Liver (tissue), 8 donors: ENCODE measurements at regions not wholly inside any gene's neighbourhood (a gene's known extent, or its start where the extent isn't known, plus 50 kb on each side); places are given as distances from the start of the nearest gene placed in this dataset.
"Not testable (repeated sequence)": the region's sequence is repeated elsewhere in the genome, so short reads cannot be mapped to it uniquely, and the experiment has no call there.

Source experiments
- DNase-seq: peaks from one replicate; pipeline ENCODE4 v3.0.0-alpha.2; 2017; ENCODE audit warnings: low spot score
- H3K27ac ChIP-seq, 2 donors: one replicate each; pipeline ENCODE4 v1.7.0; 2013; ENCODE audit warnings: inconsistent platforms in 2 of 2, low read length in 2 of 2, control low read depth in 1 of 2, low read depth in 1 of 2, mild to moderate bottlenecking in 1 of 2
- H3K27me3 ChIP-seq, 4 donors: one replicate each; pipeline versions ENCODE4 v1.6.1 to v1.7.0; 2013; ENCODE audit warnings: low read length in 3 of 4, inconsistent platforms in 1 of 4, mild to moderate bottlenecking in 1 of 4, moderate library complexity in 1 of 4; ENCODE audit not compliant: control insufficient read depth in 4 of 4, insufficient read depth in 4 of 4
- H3K36me3 ChIP-seq, 4 donors: one replicate each; pipeline versions ENCODE4 v1.6.1 to v1.7.0; 2013; ENCODE audit warnings: low read length in 3 of 4, mild to moderate bottlenecking in 3 of 4, low read depth in 1 of 4, moderate library complexity in 1 of 4; ENCODE audit not compliant: control insufficient read depth in 4 of 4, insufficient read depth in 3 of 4
- H3K4me1 ChIP-seq, 4 donors: one replicate each; pipeline versions ENCODE4 v1.6.1 to v1.7.0; 2013; ENCODE audit warnings: low read length in 3 of 4, mild to moderate bottlenecking in 3 of 4, moderate library complexity in 1 of 4; ENCODE audit not compliant: control insufficient read depth in 4 of 4, insufficient read depth in 4 of 4
- H3K4me3 ChIP-seq, 3 donors: one replicate each; pipeline versions ENCODE4 v1.6.1 to v1.7.0; 2013; ENCODE audit warnings: low read length in 3 of 3, control low read depth in 1 of 3, low read depth in 1 of 3, mild to moderate bottlenecking in 1 of 3
- H3K9ac ChIP-seq, 2 donors: one replicate each; pipeline ENCODE4 v1.7.0; 2013; ENCODE audit warnings: low read length in 2 of 2, mild to moderate bottlenecking in 2 of 2, moderate library complexity in 2 of 2, control low read depth in 1 of 2, low read depth in 1 of 2
- H3K9me3 ChIP-seq, 4 donors: one replicate each; pipeline versions ENCODE4 v1.6.1 to v1.7.0; 2013; ENCODE audit warnings: low read length in 3 of 4; ENCODE audit not compliant: control insufficient read depth in 4 of 4
- EGR1 ChIP-seq, 2 donors: IDR thresholded peaks; 2 replicates each; pipeline ENCODE4 v1.6.1; 2016 to 2018; ENCODE audit warnings: antibody characterized with exemption in 2 of 2, low read depth in 2 of 2
- FOXA1 ChIP-seq: IDR thresholded peaks from 2 replicates; pipeline ENCODE4 v1.6.1; 2016; ENCODE audit warnings: antibody characterized with exemption
- FOXA2 ChIP-seq: IDR thresholded peaks from 2 replicates; pipeline ENCODE4 v1.6.1; 2016; ENCODE audit warnings: antibody characterized with exemption
- GABPA ChIP-seq, 2 donors: IDR thresholded peaks in 1 of 2; conservative IDR thresholded peaks in 1 of 2; 2 replicates each; pipeline ENCODE4 v1.6.1; 2016; ENCODE audit warnings: antibody characterized with exemption in 2 of 2, mild to moderate bottlenecking in 1 of 2, moderate library complexity in 1 of 2
- HNF4A ChIP-seq, 2 donors: conservative IDR thresholded peaks; 2 replicates each; pipeline ENCODE4 v1.6.1; 2016; ENCODE audit warnings: antibody characterized with exemption in 2 of 2, mild to moderate bottlenecking in 2 of 2
- HNF4G ChIP-seq: IDR thresholded peaks from 2 replicates; pipeline ENCODE4 v1.6.1; 2016; ENCODE audit warnings: antibody characterized with exemption
- NR2F2 ChIP-seq: IDR thresholded peaks from 2 replicates; pipeline ENCODE4 v1.6.1; 2016; ENCODE audit warnings: antibody characterized with exemption
- RAD21 ChIP-seq, 2 donors: IDR thresholded peaks; 2 replicates each; pipeline ENCODE4 v1.6.1; 2016; ENCODE audit warnings: antibody characterized with exemption in 2 of 2, mild to moderate bottlenecking in 2 of 2
- RXRA ChIP-seq, 2 donors: IDR thresholded peaks; 2 replicates each; pipeline ENCODE4 v1.6.1; 2017 to 2018; ENCODE audit warnings: antibody characterized with exemption in 2 of 2, mild to moderate bottlenecking in 1 of 2
- TAF1 ChIP-seq: conservative IDR thresholded peaks from 2 replicates; pipeline ENCODE4 v1.6.1; 2016; ENCODE audit warnings: antibody characterized with exemption, mild to moderate bottlenecking
- YY1 ChIP-seq: IDR thresholded peaks from 2 replicates; pipeline ENCODE4 v1.6.1; 2016; ENCODE audit warnings: antibody characterized with exemption, mild to moderate bottlenecking
- WGBS: extraction: QIAGEN DNeasy Blood & Tissue Kit; methylation state at CpG from one replicate; pipeline ENCODE4 v1.1.7; 2013; 5-methylcytosine and 5-hydroxymethylcytosine counted together
- TF ChIP-seq, protein P1 (sequence below): fragments of 150-350 bp; IDR thresholded peaks from 2 replicates; pipeline ENCODE4 v1.5.1; 2017; ENCODE audit warnings: improper control_type of control experiment, low read depth, low read length; ENCODE audit not compliant: missing input control
- TF ChIP-seq, protein P2 (sequence below): IDR thresholded peaks from 2 replicates; pipeline ENCODE4 v1.6.1; 2016; ENCODE audit warnings: antibody characterized with exemption
- TF ChIP-seq, protein P3 (sequence below): IDR thresholded peaks from 2 replicates; pipeline ENCODE4 v1.6.1; 2016; ENCODE audit warnings: antibody characterized with exemption
- TF ChIP-seq, protein P4 (sequence below): IDR thresholded peaks from 2 replicates; pipeline ENCODE4 v1.6.1; 2016; ENCODE audit warnings: antibody characterized with exemption, mild to moderate bottlenecking
- TF ChIP-seq, protein P5 (sequence below): IDR thresholded peaks from 2 replicates; pipeline ENCODE4 v1.6.1; 2016; ENCODE audit warnings: antibody characterized with exemption
- donor health status: healthy.
- donor health status: healthy.
- donor health status: healthy.
- donor health status: healthy.
- donor health status: healthy.

DNA sequence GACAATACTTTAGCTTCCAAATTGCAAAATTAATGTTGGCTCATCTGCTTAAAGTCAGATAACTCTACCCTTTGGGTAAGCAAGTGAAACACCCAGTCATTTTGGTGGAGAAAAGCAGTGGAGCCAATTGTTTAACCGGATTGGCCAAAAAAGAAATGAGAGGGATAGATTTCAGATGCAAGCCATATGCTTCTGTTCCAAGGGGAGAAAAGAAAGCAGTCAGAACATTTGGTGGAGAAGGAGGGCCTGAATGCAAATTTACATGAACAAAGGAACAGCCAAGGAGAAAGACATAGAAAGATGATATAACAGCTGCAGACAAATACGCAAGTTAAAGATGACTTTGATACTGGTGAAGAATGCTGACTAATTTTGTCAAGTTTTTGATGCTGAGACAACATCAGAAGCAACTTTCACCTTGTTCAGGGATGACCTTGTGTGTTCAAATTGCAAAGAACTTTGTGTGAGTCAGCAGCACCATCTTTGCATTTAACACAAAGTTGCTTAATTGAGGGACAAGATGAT, 173.1 kb downstream of the TGFB2 start:
- TF ChIP-seq FOXA1, result no peak
- TF ChIP-seq, protein P1, sequence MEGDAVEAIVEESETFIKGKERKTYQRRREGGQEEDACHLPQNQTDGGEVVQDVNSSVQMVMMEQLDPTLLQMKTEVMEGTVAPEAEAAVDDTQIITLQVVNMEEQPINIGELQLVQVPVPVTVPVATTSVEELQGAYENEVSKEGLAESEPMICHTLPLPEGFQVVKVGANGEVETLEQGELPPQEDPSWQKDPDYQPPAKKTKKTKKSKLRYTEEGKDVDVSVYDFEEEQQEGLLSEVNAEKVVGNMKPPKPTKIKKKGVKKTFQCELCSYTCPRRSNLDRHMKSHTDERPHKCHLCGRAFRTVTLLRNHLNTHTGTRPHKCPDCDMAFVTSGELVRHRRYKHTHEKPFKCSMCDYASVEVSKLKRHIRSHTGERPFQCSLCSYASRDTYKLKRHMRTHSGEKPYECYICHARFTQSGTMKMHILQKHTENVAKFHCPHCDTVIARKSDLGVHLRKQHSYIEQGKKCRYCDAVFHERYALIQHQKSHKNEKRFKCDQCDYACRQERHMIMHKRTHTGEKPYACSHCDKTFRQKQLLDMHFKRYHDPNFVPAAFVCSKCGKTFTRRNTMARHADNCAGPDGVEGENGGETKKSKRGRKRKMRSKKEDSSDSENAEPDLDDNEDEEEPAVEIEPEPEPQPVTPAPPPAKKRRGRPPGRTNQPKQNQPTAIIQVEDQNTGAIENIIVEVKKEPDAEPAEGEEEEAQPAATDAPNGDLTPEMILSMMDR, result no peak
- TF ChIP-seq, protein P2, sequence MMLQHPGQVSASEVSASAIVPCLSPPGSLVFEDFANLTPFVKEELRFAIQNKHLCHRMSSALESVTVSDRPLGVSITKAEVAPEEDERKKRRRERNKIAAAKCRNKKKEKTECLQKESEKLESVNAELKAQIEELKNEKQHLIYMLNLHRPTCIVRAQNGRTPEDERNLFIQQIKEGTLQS, result no peak
- no peak for TF ChIP-seq YY1
- TF ChIP-seq EGR1 (IDR thresholded peaks at IDR 0.05; ENCODE audit: low read depth in 2 of 2), result no peak
- DNase-seq, result no peak
- WGBS, result 87% methylated on average over 2 of the region's 2 CpGs

DNA sequence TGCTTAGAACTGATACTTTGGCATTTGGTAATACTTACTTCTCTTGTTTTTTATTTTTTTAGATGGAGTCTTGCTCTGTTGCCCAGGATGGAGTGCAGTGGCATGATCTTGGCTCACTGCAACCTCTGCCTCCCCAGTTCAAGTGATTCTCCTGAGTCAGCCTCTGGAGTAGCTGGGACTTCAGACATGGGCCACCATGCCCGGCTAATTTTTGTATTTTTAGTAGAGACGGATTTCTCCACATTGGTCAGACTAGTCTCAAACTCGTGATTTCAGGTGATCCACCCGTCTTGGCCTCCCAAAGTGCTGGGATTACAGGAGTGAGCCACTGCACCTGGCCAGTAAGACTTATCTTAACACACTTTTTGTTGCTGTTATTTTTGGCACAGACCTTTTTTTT, 175.5 kb downstream of the TGFB2 start:
- not testable (repeated sequence) for H3K9me3 ChIP-seq, H3K9ac ChIP-seq, H3K36me3 ChIP-seq, DNase-seq, H3K27me3 ChIP-seq, H3K4me3 ChIP-seq, H3K27ac ChIP-seq, H3K4me1 ChIP-seq
- WGBS, result 92% methylated on average over 4 of the region's 4 CpGs

More for the DNA sequence above, 173.1 kb downstream of the TGFB2 start:
- no peak overlapping the region for H3K9ac ChIP-seq
- no peaks in the 10 kb centered on the region for H3K27me3 ChIP-seq
- no peaks in the 10 kb centered on the region for H3K36me3 ChIP-seq
- H3K27ac ChIP-seq, result no peak overlapping the region
- H3K4me1 ChIP-seq, result no peaks in the 10 kb centered on the region
- no peaks in the 10 kb centered on the region for H3K9me3 ChIP-seq
- no peak overlapping the region for H3K4me3 ChIP-seq

DNA sequence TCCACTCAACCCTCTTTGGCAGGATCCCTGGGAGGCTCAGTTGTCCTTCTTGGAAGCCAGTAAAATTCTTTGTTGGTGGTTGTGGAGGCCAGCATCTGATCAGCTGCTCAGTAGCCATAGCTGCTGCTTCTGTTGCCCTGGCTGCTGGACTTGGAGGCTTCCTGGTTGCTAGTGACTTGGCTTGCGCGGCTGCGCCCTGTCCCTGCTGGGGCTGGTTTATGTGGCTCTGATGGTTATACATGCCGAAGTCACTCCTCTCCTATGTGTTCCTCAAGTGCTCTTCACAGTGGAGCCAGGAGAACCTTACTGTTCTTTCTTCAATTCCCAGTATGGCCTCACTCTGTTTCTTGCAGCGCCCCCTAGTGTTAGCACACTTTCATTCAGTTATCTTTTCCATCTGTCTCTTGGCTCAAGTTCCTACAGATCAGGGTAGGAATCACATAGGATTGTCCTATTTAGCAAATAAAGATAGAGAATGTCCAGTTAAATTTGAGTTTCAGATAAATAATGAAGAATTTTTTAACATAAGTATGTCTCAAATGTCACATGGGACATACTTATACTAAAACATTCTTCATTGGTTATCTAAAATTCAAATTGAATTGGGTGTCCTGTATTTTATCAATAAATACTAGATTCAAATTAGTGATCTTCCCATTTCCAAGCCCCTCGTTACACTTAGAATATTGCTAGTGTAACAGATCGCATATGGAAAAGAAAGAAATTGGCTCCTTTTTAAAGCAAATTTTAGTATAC, 176.5 kb downstream of the TGFB2 start:
- no peaks in the 10 kb centered on the region for H3K9me3 ChIP-seq
- no peak overlapping the region for H3K9ac ChIP-seq
- H3K4me1 ChIP-seq, result no peaks in the 10 kb centered on the region
- H3K27me3 ChIP-seq, result no peaks in the 10 kb centered on the region
- no peak overlapping the region for H3K4me3 ChIP-seq
- peak; percentile 48 for DNase-seq
- H3K27ac ChIP-seq, result no peak overlapping the region
- no peaks in the 10 kb centered on the region for H3K36me3 ChIP-seq
- WGBS, result 79% methylated on average over 7 of the region's 7 CpGs
- TF ChIP-seq, protein P3, sequence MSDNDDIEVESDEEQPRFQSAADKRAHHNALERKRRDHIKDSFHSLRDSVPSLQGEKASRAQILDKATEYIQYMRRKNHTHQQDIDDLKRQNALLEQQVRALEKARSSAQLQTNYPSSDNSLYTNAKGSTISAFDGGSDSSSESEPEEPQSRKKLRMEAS, result no peak
- TF ChIP-seq, protein P4, sequence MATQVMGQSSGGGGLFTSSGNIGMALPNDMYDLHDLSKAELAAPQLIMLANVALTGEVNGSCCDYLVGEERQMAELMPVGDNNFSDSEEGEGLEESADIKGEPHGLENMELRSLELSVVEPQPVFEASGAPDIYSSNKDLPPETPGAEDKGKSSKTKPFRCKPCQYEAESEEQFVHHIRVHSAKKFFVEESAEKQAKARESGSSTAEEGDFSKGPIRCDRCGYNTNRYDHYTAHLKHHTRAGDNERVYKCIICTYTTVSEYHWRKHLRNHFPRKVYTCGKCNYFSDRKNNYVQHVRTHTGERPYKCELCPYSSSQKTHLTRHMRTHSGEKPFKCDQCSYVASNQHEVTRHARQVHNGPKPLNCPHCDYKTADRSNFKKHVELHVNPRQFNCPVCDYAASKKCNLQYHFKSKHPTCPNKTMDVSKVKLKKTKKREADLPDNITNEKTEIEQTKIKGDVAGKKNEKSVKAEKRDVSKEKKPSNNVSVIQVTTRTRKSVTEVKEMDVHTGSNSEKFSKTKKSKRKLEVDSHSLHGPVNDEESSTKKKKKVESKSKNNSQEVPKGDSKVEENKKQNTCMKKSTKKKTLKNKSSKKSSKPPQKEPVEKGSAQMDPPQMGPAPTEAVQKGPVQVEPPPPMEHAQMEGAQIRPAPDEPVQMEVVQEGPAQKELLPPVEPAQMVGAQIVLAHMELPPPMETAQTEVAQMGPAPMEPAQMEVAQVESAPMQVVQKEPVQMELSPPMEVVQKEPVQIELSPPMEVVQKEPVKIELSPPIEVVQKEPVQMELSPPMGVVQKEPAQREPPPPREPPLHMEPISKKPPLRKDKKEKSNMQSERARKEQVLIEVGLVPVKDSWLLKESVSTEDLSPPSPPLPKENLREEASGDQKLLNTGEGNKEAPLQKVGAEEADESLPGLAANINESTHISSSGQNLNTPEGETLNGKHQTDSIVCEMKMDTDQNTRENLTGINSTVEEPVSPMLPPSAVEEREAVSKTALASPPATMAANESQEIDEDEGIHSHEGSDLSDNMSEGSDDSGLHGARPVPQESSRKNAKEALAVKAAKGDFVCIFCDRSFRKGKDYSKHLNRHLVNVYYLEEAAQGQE, result no peak
- TF ChIP-seq TAF1 (no peak), YY1 (no peak), RXRA (IDR thresholded peaks at IDR 0.05) (no peak), FOXA1 (no peak), RAD21 (IDR thresholded peaks at IDR 0.05) (peak; percentile 69 to 73), HNF4G (no peak), HNF4A (conservative IDR thresholded peaks at IDR 0.05) (no peak), NR2F2 (no peak), FOXA2 (no peak), GABPA (IDR thresholded peaks at IDR 0.05 in 1 of 2, conservative IDR thresholded peaks at IDR 0.05 in 1 of 2) (no peak)
- TF ChIP-seq, protein P2, result no peak
- TF ChIP-seq, protein P1, result peak; percentile 43
- TF ChIP-seq, protein P5, sequence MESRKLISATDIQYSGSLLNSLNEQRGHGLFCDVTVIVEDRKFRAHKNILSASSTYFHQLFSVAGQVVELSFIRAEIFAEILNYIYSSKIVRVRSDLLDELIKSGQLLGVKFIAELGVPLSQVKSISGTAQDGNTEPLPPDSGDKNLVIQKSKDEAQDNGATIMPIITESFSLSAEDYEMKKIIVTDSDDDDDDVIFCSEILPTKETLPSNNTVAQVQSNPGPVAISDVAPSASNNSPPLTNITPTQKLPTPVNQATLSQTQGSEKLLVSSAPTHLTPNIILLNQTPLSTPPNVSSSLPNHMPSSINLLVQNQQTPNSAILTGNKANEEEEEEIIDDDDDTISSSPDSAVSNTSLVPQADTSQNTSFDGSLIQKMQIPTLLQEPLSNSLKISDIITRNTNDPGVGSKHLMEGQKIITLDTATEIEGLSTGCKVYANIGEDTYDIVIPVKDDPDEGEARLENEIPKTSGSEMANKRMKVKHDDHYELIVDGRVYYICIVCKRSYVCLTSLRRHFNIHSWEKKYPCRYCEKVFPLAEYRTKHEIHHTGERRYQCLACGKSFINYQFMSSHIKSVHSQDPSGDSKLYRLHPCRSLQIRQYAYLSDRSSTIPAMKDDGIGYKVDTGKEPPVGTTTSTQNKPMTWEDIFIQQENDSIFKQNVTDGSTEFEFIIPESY, result no peak
